ENCODE measurements at regions not wholly inside any gene's neighbourhood (a gene's known extent, or its start where the extent isn't known, plus 50 kb on each side); places are given as distances from the start of the nearest gene placed in this dataset.
A peak's percentile ranks its signal among the peaks of the same experiment; 100 is the strongest.

- H3K27ac ChIP-seq = peak overlapping the region; percentile 46 to 69
- no peaks in the 10 kb centered on the region for H3K36me3 ChIP-seq
- no peak for TF ChIP-seq CTCF (IDR thresholded peaks at IDR 0.05)
- H3K4me3 ChIP-seq = no peak overlapping the region
- DNase-seq (ENCODE audit: low spot score) = no peak
- no peaks in the 10 kb centered on the region for H3K27me3 ChIP-seq
- no peaks in the 10 kb centered on the region for H3K9me3 ChIP-seq
- peaks cover 0 to 45% of the 10 kb centered on the region in 2 donors for H3K4me1 ChIP-seq
Observed at GRCh38 chr11:122207505-122207904, 91.5 kb upstream of the BLID start.

GRCh38 chr11:122205036-122205435 lies 89.0 kb upstream of the BLID start:
- H3K9me3 ChIP-seq = no peaks in the 10 kb centered on the region
- no peaks in the 10 kb centered on the region for H3K36me3 ChIP-seq
- no peak for DNase-seq (ENCODE audit: low spot score)
- peaks cover 0 to 40% of the 10 kb centered on the region in 2 donors for H3K4me1 ChIP-seq
- no peaks in the 10 kb centered on the region for H3K27me3 ChIP-seq
- no peak for TF ChIP-seq CTCF (IDR thresholded peaks at IDR 0.05)
- peak overlapping the region in 1 of 2 donors; percentile 30 for H3K27ac ChIP-seq
- H3K4me3 ChIP-seq = no peak overlapping the region

GRCh38 chr11:122204206-122204605 lies 88.2 kb upstream of the BLID start:
- no peak overlapping the region for H3K4me3 ChIP-seq
- peaks cover 0 to 32% of the 10 kb centered on the region in 2 donors for H3K4me1 ChIP-seq
- DNase-seq (ENCODE audit: low spot score) = no peak
- H3K36me3 ChIP-seq = no peaks in the 10 kb centered on the region
- TF ChIP-seq CTCF (IDR thresholded peaks at IDR 0.05) = no peak
- H3K9me3 ChIP-seq = no peaks in the 10 kb centered on the region
- H3K27ac ChIP-seq = no peak overlapping the region
- H3K27me3 ChIP-seq = no peaks in the 10 kb centered on the region

GRCh38 chr11:122202951-122203456 lies 87.0 kb upstream of the BLID start:
- H3K27ac ChIP-seq = peak overlapping the region; percentile 63 to 68
- peak overlapping the region; percentile 22 to 31 for H3K4me3 ChIP-seq
- peak; percentile 76 for DNase-seq (ENCODE audit: low spot score)
- no peaks in the 10 kb centered on the region for H3K36me3 ChIP-seq
- peak; percentile 98 to 99 for TF ChIP-seq CTCF (IDR thresholded peaks at IDR 0.05)
- H3K9me3 ChIP-seq = no peaks in the 10 kb centered on the region
- H3K4me1 ChIP-seq = peaks cover 0 to 20% of the 10 kb centered on the region in 2 donors
- no peaks in the 10 kb centered on the region for H3K27me3 ChIP-seq

GRCh38 chr11:122202161-122202950 lies 86.3 kb upstream of the BLID start:
- Histone ChIP-seq H3K4me3 (peak overlapping the region; percentile 22 to 31), H3K27me3 (no peaks in the 10 kb centered on the region), H3K4me1 (peaks cover 0 to 13% of the 10 kb centered on the region in 2 donors), H3K27ac (peak overlapping the region; percentile 63 to 68), H3K36me3 (no peaks in the 10 kb centered on the region), H3K9me3 (no peaks in the 10 kb centered on the region)
- DNase-seq (ENCODE audit: low spot score) = no peak
- no peak for TF ChIP-seq CTCF (IDR thresholded peaks at IDR 0.05)
